WERI-Rb-1 (cell line): ENCODE measurements at regions not wholly inside any gene's neighbourhood (a gene's known extent, or its start where the extent isn't known, plus 50 kb on each side); places are given as distances from the start of the nearest gene placed in this dataset.

Source experiments
- DNase-seq: peaks from one replicate; pipeline ENCODE4 v3.0.0-alpha.2; 2020
- H3K27ac ChIP-seq: fragments of 250-450 bp; sonication (Bioruptor Pico); 2 replicates; pipeline ENCODE4 v1.5.1; 2020; ENCODE audit warnings: mild to moderate bottlenecking, moderate library complexity
- H3K27me3 ChIP-seq: fragments of 250-450 bp; sonication (Bioruptor Pico); 2 replicates; pipeline ENCODE4 v1.5.1; 2021; ENCODE audit warnings: mild to moderate bottlenecking, low read depth, moderate library complexity; ENCODE audit not compliant: insufficient read depth, severe bottlenecking
- H3K36me3 ChIP-seq: fragments of 250-450 bp; sonication (Bioruptor Pico); 2 replicates; pipeline ENCODE4 v1.5.1; 2020; ENCODE audit warnings: mild to moderate bottlenecking, moderate library complexity
- H3K4me3 ChIP-seq: 2 replicates; pipeline ENCODE4 v1.5.1; 2011; ENCODE audit warnings: low read depth, mild to moderate bottlenecking, control low read depth, low read length
- H3K9me3 ChIP-seq: fragments of 250-450 bp; sonication (Bioruptor Pico); 2 replicates; pipeline ENCODE4 v1.5.1; 2021; ENCODE audit warnings: mild to moderate bottlenecking, moderate library complexity; ENCODE audit not compliant: severe bottlenecking
- CTCF ChIP-seq: IDR thresholded peaks from 2 replicates; pipeline ENCODE4 v1.5.1; 2011; ENCODE audit warnings: low read depth, mild to moderate bottlenecking, control low read depth, inconsistent platforms, low read length

- H3K4me3 ChIP-seq: no peak overlapping the region
- 0 out of 2 replicates have a peak, but pooled peaks have one; percentile 15 for TF ChIP-seq CTCF
- no peak for DNase-seq
- no peak overlapping the region for H3K27ac ChIP-seq
- no peaks in the 10 kb centered on the region for H3K36me3 ChIP-seq
- H3K9me3 ChIP-seq: no peaks in the 10 kb centered on the region
- H3K27me3 ChIP-seq: no peaks in the 10 kb centered on the region
Observed at GRCh38 chr4:129167640-129168260, 71.8 kb downstream of the C4orf33 start.

DNA sequence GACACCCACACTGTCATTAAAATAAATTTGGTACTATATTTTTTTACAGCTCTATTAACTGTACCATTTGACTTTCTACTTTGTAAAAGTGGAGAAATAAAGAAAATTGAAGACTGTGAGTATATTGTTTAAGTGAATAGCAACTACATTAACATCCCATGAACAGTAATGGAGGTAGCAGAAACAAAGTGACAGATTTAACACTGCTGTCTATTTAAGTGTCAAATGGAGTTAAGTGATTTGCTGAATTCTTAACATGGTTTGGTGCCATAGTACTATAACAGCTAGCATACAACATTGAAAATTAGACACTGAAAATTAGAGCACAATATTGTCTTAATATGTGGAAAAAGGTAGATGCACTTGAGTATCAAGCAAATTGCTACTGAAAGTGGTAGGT is 76.2 kb downstream of the C4orf33 start:
- no peaks in the 10 kb centered on the region for H3K9me3 ChIP-seq
- DNase-seq: no peak
- no peak overlapping the region for H3K27ac ChIP-seq
- H3K36me3 ChIP-seq: no peaks in the 10 kb centered on the region
- H3K27me3 ChIP-seq: no peaks in the 10 kb centered on the region
- no peak for TF ChIP-seq CTCF
- H3K4me3 ChIP-seq: no peak overlapping the region

DNA sequence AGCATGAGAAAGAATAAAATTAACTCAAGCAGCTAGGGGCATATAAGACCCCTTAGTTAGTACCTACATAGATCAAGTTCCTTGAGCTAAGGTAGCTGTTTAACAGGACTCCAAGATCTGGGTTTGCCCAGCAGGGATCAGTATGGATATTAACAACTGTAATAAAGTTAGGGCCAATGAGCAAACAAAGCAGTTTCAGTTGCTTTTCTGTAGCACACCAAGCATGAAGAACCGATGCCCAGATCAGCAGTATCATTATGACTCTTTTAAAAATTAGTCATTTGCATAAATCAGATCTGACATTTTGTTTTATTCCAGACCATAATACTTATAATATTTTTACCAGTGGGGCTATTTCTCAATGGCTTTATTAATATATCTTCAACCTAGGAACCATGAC is 80.9 kb downstream of the C4orf33 start:
- Histone ChIP-seq H3K4me3 (no peak overlapping the region), H3K36me3 (no peaks in the 10 kb centered on the region), H3K9me3 (no peaks in the 10 kb centered on the region), H3K27me3 (no peaks in the 10 kb centered on the region), H3K27ac (no peak overlapping the region)
- no peak for TF ChIP-seq CTCF
- DNase-seq: no peak

DNA sequence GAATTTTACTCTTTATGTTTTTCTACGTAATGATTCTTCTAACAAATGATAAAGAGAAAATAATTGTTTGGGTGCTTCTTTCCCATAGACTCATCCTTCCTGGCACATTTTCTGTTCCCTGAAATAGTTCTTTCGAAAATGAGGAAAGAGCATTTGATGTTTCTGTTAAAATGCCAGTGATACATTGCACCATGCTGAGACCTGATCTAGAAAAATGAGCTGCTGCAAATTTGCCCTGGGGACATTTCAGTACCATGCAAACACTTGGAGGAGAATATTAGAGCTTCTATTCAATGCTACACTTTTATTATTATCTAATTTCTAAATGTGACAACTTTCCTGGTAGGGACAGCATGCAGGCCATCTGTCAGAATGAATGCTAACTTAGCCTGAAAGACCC is 83.3 kb downstream of the C4orf33 start:
- no peak overlapping the region for H3K4me3 ChIP-seq
- no peak for DNase-seq
- no peaks in the 10 kb centered on the region for H3K27me3 ChIP-seq
- no peaks in the 10 kb centered on the region for H3K36me3 ChIP-seq
- TF ChIP-seq CTCF: no peak
- no peak overlapping the region for H3K27ac ChIP-seq
- no peaks in the 10 kb centered on the region for H3K9me3 ChIP-seq

DNA sequence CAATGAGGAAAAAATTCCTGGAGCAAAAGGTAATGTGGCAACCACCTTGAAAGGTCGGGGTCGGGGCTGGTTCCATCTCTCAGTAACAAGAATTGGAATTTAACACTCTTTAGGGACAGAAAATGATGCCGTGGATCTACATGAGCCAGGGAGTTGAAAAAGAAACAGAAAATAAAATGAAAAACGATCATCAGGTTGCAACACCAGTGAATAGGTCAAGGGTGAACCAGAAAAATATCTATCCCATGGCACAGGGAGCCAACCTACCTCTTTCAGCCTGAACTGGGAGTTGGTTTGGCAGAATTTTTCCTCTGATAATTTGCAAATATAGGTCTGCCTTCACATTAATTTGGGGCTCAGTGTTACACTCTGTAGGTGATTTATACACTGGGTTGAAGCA is 93.7 kb downstream of the C4orf33 start:
- H3K27me3 ChIP-seq: no peaks in the 10 kb centered on the region
- no peak for DNase-seq
- TF ChIP-seq CTCF: no peak
- no peaks in the 10 kb centered on the region for H3K36me3 ChIP-seq
- no peak overlapping the region for H3K4me3 ChIP-seq
- H3K27ac ChIP-seq: no peak overlapping the region
- no peaks in the 10 kb centered on the region for H3K9me3 ChIP-seq
